Epithelial cell of prostate (primary cell): ENCODE measurements at regions not wholly inside any gene's neighbourhood (a gene's known extent, or its start where the extent isn't known, plus 50 kb on each side); places are given as distances from the start of the nearest gene placed in this dataset.

ENCODE experiments used
- DNase-seq: peaks from one replicate; pipeline ENCODE4 v3.0.0-alpha.2; 2011; ENCODE audit warnings: low read depth, low spot score
- H3K27ac ChIP-seq: fragments of 450-650 bp; 2 replicates; pipeline ENCODE4 v1.5.1; 2017; ENCODE audit warnings: mild to moderate bottlenecking

DNA sequence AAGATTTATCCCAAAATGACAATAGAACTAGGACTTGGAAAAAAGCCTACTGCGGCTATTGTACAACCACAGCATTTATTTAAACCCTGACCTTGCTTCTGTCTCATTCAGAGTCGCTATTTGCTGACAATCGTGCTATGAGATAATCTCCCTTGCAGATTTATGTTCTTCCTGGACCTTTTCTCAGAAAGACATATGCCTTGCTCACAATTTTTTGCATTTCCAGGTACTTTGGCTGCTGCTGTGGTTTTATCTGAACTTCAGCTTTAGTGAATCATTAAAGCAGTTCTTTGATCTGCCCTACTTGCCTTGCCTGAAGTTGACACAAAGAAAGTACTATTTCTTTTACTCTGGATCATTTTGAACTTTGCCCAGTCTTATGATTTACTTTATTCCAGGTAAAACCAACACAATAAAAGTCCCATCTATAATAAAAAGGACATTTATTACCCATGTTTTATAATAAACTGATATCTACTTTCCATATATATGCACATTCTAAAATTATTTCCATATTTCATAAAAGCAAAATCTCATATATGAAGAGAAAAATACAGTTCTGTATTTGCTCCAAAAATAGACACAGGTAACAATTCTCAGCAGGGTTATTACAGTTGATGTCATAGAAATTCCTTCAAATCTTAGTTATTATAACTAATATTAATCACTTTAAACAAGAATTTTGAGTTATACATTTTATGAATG lies 63.4 kb upstream of the CARD18 start:
- H3K27ac ChIP-seq, result no peak overlapping the region
- no peak for DNase-seq

DNA sequence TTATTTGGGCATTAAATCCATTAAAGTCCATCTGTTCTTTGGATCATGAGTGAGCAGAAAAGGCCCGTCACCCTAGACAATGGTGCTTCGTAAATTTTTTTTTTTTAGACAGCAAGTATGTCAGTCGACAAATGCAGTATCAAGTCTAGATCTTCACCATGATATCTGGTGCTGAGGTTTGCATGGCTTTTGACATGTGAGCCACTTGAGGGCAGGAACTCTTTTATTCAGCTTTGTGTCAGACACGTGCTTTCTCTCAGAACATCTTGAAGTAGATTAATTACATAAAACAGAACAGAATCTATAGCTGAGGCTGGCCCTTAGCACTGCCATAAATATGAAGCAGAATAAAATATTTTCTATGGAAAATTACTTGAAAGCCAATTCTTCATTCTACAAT lies 62.9 kb upstream of the CARD18 start:
- H3K27ac ChIP-seq, result no peak overlapping the region
- DNase-seq, result no peak

- DNase-seq, result no peak
- no peak overlapping the region for H3K27ac ChIP-seq
These were observed 61.6 kb upstream of the CARD18 start for GRCh38 chr11:105201166-105201565.

DNA sequence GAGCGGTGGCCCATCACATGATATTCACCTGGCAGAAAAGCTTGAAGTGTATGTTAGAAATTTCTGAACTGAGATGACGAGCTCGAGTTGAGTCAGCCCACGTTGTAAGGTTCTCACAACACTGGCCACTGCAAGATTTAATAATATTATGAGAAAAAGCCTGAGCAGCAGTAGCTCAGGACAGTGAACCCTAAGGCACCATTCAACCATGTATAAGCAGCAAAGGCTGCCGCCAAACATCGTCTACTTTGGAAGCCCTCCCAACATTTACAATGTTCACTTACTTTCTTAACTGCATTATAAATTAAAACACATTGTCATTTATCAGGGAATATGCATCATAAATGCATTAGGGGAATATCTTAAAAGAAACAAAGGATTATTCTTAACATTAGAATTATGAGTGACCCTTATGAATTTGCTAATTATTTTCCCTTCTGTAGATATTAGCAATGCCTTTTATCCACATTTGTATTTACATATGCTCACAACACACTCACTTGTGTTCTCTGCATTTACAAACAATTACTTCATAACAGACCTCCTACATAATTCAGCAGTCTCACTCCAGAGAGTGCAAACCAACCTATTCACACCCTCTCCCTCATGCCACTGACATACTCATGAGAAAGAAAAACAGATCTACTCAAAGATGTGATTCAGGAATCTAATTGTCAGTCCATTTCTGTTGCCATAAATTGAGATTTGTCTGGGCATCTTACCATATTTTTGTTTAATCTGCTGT lies 57.7 kb upstream of the CARD18 start:
- DNase-seq, result no peak

GRCh38 chr11:105193260-105193659 lies 53.7 kb upstream of the CARD18 start:
- H3K27ac ChIP-seq, result no peak overlapping the region

More for the DNA sequence above, 57.7 kb upstream of the CARD18 start:
- no peak overlapping the region for H3K27ac ChIP-seq

GRCh38 chr11:105192115-105192514 lies 52.5 kb upstream of the CARD18 start:
- H3K27ac ChIP-seq, result no peak overlapping the region
- no peak for DNase-seq

More at GRCh38 chr11:105193260-105193659, 53.7 kb upstream of the CARD18 start:
- DNase-seq, result no peak

- DNase-seq, result no peak
- no peak overlapping the region for H3K27ac ChIP-seq
These were observed 50.0 kb upstream of the CARD18 start for GRCh38 chr11:105189581-105189980.
